ENCODE measurements at regions not wholly inside any gene's neighbourhood (a gene's known extent, or its start where the extent isn't known, plus 50 kb on each side); places are given as distances from the start of the nearest gene placed in this dataset.

DNA sequence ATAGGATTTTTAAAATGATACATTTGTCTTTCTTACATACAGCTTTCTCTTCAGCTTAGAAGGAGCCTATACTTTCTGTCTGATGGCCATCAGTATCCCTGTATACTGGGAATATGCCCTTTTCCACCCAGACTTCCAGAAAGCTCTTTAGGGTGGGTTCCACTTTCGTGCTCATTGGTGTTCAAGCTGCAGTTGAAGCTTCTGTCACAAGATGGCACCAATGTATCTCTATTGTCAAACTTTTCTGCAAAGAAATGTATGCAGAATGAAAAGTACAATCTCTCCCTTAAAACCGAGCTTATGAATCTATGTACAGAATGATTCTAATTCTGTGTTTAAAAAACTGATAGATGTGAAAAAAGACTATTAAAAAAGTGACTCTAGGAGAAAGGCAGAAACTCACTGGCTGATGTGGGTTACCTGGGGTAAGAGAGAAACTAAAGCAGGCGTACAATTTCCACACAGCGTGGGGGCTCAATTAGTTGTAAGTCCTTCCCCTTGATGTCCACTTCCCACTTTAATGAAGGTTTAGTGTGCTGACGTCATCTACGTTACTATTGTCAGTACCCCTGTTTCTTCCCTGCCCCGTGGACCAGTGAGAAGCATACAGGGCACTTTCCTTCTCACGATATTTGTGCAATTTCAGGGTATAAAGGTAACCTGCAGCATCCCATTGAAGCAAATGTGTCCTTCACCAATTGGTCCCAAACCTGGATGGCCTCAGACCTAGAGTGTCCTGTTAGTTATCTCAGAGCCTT, 57.3 kb upstream of the TCEAL2 start:
- peak in 2 of 4 donors; percentile 3 to 4 for DNase-seq (ENCODE audit: low read depth in 4 of 4, low spot score in 3 of 4)

GRCh38 chrX:102063445-102064074, 61.9 kb upstream of the TCEAL2 start:
- no peak for DNase-seq (ENCODE audit: low read depth in 4 of 4, low spot score in 3 of 4)

GRCh38 chrX:102044496-102044895, 81.0 kb upstream of the TCEAL2 start:
- no peak for DNase-seq (ENCODE audit: low read depth in 4 of 4, low spot score in 3 of 4)

- DNase-seq (ENCODE audit: low read depth in 4 of 4, low spot score in 3 of 4): no peak
These were observed 82.1 kb upstream of the TCEAL2 start for GRCh38 chrX:102043380-102043779.

GRCh38 chrX:102042372-102043325, 82.8 kb upstream of the TCEAL2 start:
- DNase-seq (ENCODE audit: low read depth in 4 of 4, low spot score in 3 of 4): no peak

DNA sequence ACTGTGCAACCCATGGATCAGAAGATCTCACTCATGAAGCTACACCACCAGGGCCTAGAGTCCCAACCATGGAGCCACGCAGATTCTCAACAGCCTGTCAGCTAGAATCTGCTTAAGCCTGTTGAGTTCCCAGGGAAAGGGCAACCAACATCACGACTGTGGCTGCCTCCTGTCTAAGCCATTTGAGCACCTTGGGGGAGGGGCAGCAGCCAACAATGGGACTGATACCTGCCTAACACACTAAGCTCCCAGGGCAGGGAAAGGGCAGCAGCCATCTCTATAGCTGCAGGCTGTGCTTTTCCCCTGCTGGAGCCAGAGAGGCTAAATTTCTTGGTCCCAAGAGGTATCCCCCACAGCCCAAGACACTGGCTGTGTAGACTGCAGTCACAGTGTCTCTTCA, 96.5 kb upstream of the TCEAL2 start:
- DNase-seq (ENCODE audit: low read depth in 4 of 4, low spot score in 3 of 4): no peak

DNA sequence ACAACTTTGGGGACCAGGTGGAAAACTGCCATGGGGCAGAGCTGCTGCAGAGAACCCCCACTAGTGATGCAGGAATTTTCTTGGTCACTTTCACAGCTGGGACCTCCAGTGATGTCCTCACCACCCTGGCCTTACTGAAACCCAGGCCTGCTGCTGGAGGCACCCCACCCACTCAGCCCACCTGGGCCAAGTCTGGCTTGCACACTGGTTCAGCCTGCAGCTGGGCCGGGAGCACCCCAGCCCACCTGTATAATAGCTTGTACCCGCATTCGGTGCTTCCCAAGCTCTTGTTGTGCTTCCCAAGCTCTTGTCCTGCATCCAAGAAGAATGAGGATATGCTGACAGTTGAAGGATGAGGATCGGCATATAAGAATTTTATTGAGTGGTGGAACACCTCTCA, 86.4 kb upstream of the ZMAT1 start:
- no peak for DNase-seq (ENCODE audit: low read depth in 4 of 4, low spot score in 3 of 4)

DNA sequence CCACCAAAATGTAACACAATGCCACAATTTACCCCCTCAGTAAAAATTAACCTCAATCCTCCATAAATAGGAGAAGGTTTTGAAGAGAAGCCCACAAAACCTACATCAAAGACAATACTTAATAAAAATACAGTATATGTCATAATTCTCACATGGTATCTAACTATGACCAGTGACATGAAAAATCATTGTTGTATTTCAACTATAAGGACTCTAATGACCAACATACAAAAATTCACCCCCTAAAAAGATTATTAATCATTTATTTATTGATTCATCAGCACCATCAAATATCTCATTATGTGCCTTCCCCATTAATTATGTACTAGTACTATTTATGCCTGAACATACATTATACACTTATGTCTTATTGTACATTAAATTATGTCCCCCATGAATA, 77.1 kb upstream of the ZMAT1 start:
- no peak for DNase-seq (ENCODE audit: low read depth in 4 of 4, low spot score in 3 of 4)

DNA sequence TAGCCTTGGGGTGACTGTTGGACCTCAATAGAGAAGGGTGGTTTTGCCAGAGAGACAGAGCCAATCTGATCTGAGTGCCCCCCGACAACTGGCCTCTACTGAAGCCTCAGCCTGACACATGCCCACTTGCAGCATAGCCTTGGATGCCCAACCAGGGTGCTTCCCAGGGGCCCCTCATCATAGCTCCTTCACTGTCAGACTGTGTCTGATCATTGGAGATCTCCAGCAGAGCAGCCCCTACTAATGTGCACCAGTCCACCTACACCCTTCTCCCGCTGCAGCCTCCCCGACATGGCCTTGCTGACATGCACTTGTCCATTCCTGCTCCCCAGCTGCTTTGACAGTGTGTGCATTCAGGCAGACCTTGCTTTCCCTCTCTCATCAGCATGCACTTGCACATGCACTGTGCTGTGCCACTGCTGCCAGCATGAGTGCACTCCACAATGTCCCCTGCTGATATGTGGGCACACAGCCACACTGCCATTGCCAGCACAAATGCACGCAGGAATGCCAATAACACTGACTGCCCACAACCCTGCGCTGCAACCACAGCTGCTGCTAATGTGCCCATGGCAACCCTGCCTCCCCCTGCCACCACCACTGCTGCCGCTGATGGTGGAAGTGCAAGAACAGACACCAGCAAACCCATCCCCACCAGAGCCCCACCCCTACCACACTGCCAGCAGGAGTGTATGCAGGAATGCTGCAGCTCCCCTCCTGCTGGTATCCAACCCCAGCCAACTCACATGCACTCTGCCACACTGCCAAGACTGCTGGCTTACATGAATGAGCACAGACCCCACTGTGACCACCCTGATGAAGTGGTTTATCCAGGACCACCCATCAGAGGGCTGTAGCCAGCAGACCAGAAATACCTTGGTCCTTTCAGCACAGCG, 68.1 kb upstream of the ZMAT1 start:
- no peak for DNase-seq (ENCODE audit: low read depth in 4 of 4, low spot score in 3 of 4)

GRCh38 chrX:101993335-101993734, 61.5 kb upstream of the ZMAT1 start:
- DNase-seq (ENCODE audit: low read depth in 4 of 4, low spot score in 3 of 4): no peak

- no peak for DNase-seq (ENCODE audit: low read depth in 4 of 4, low spot score in 3 of 4)
These were observed 54.8 kb upstream of the ZMAT1 start for GRCh38 chrX:101986586-101986985.
